ENCODE measurements at regions not wholly inside any gene's neighbourhood (a gene's known extent, or its start where the extent isn't known, plus 50 kb on each side); places are given as distances from the start of the nearest gene placed in this dataset.

GRCh38 chr5:93107141-93107540, 473.9 kb downstream of the NR2F1-AS1 start:
- no peak for DNase-seq (ENCODE audit: low read depth)

DNA sequence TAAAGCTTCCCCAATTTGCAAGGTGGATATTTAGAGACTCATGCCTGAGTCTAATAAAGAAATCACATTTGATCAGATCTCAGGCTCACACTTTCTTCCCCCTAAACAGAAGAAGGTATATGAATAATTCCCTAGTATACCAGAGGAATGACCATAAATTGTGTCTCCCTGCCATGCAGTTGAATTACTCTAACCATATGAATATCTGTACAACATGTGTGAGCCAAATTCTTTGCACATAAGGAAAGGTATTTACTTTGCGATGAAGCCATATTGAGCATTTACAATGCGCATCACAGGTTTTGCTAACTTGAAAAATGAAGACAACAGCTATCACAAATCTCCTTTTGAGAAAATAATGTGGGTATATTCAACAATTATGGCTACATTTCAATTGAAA, 479.4 kb downstream of the NR2F1-AS1 start:
- no peak for DNase-seq (ENCODE audit: low read depth)

DNA sequence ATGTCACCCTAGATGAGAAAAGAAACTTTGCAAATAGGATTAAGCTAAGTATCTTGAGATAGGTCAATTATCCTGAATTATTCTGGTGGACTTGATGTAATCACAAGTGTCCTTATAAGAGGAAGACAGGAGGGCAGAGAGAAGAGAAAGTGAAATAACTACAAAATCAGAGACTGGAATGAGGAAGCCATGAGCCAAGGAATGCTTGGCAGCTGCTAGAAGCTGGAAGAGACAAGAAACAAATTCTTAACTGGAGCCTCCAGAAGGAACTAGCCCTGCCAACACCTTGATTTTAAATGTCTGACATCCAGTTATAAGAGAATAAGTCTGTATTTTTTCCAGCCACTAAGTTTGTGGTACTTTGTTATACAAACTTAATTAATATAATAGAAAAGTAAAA, 480.0 kb downstream of the NR2F1-AS1 start:
- peak; percentile 6 for DNase-seq (ENCODE audit: low read depth)

DNA sequence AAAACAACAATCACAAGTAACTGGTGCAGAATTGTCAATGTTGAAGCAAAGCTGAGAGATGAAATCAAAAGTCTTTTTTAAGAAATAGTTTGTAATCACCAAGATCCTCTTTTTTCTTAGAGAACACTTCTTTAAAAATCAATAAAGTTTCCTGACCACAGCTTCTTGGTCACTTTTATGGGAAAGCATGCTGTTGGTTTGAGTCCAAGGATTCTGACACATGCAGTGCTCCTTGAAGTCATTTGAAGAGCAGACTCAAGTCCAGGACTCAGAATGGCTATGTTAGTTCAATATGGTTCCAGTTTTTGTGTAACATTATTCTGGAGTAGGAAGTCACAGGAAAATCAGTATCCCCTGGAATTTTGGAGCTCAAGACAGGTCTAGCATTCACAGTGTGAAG, 480.6 kb downstream of the NR2F1-AS1 start:
- peak; percentile 19 for DNase-seq (ENCODE audit: low read depth)

- no peak for DNase-seq (ENCODE audit: low read depth)
These were observed 481.1 kb downstream of the NR2F1-AS1 start for GRCh38 chr5:93099902-93100347.

DNA sequence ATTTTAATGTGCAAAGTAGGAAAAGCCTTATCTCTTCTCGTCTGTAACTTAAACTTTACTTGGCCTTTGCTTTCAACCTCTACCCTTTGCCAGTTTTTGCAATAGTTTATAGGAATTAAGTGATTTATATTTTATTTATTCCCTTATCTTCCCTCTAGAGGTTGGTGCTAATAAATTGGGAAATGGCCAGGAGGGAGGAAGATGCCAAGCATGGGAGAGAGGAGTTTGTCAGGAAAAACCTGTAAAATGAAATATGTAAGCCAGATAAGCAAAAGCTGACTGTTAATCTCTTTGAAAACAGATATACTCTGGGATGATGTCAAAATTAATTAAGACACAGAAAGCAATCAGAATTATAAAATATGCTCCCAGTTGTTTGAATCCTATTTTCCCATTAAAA, 484.5 kb downstream of the NR2F1-AS1 start:
- no peak for DNase-seq (ENCODE audit: low read depth)

GRCh38 chr5:93092349-93093105, 488.5 kb downstream of the NR2F1-AS1 start:
- peak; percentile 58 for DNase-seq (ENCODE audit: low read depth)

DNA sequence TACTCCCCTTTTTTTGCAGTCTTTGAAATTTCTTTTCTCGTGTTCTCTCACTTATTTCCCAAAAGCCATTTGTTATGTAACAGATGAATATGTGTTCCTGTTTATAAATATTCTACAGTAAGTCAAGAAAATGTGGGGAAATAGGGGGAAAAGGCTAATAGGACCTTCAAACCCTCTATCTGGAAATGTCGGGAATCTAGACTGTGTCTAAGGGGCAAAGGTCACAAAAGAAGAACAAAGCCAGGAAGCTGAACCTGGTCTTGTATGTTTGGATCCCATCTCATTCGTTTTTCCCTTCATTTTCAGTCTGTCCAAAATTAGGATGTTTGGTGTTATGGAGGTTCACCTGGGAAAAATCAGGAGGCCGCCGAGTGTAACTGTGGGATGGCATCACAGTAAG, 490.3 kb downstream of the NR2F1-AS1 start:
- no peak for DNase-seq (ENCODE audit: low read depth)

- no peak for DNase-seq (ENCODE audit: low read depth)
These were observed 492.2 kb downstream of the NR2F1-AS1 start for GRCh38 chr5:93088592-93089389.

DNA sequence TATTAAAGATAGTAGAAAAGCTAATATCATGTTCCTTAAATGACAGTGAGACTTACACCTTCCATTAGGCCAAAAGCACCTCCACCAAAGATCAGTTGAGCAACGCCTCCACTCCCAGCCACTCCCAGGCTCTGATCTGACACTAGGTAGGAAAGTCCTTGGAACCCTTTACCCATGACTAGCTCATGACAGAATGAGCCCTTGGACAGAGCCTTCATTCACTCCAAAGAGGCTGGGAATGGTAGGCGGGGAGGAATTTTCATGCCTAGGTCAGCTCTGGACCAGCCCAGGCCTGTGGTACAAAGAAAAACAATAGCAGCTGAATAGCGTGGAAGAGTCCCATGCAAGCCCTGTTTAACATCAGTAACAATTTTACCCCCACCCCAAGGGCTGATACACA, 493.7 kb downstream of the NR2F1-AS1 start:
- no peak for DNase-seq (ENCODE audit: low read depth)

DNA sequence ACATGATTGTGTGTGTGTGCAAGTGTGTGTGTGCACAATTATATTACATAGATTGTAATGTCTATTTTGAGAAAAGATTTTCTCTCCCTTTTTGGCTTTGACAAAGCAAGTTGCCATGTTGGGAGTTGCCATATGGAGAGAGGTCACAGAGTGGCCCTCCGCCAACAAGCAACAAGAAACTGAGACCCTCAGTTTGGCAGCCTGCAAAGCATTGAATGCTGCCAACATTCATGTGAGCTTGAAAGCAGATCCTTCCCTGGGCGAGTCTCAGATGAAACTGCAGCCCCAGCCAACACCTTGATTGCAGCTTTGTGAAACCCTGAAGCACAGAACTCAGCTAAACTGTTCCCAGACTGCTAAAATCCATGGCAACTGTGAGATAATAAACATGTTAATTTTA, 498.0 kb downstream of the NR2F1-AS1 start:
- DNase-seq (ENCODE audit: low read depth): no peak

DNA sequence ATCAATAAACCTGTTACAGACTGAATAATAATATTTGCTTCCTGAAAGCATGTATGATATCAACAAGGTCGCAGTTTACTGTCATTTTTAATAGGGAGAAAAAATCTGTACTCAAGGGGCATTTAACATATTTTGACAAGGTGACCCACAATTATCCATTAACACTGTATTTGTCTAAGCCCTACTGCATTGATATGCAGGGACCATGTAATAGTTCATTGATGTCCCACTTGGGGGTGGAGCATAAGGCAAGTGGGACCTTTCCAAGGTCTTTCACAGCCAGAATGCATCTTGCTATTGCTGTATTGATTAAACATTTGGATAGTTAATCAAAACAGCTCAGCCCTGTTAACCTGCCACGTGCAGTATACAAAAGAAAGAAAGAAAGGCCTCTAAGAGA, 502.0 kb downstream of the NR2F1-AS1 start:
- DNase-seq (ENCODE audit: low read depth): no peak

GRCh38 chr5:93078082-93079038, 502.7 kb downstream of the NR2F1-AS1 start:
- peak; percentile 85 for DNase-seq (ENCODE audit: low read depth)

DNA sequence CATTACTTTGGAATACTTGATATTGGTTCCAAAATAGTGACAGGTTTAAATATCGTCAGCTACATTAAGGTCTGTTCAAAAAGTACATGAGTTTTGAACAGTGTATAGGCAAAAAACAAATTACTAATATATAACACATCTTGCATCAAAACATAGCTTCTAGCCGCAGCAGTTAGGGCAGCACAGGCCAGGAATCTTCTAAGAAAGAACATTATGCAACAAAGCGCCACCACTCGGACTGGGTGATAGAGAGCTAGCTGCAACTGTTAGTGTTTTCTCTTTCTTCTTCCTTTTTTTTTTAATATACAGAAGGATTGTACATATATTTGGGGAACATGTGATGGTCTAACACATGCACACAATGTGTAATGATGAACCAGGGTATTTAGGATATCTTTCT, 504.5 kb downstream of the NR2F1-AS1 start:
- no peak for DNase-seq (ENCODE audit: low read depth)

DNA sequence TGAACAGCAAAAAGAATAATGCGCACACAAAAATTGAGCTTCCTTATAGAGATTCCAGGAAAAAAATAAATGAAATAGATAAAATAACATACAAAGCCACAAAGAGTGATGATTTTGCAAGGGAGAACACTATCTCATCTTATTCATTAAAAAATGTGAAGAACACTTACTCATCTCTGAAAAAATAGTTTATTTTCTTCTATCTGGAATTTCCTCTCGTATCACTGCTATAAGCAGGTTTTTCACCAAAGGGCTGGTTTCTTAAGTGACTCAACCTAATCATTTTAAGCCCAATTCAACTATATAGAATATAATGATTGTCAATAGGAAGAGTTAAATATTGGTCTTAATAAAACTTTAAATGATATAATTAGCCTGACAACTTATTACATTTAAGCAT, 504.9 kb downstream of the NR2F1-AS1 start:
- no peak for DNase-seq (ENCODE audit: low read depth)

GRCh38 chr5:93073547-93073946, 507.5 kb downstream of the NR2F1-AS1 start:
- no peak for DNase-seq (ENCODE audit: low read depth)

DNA sequence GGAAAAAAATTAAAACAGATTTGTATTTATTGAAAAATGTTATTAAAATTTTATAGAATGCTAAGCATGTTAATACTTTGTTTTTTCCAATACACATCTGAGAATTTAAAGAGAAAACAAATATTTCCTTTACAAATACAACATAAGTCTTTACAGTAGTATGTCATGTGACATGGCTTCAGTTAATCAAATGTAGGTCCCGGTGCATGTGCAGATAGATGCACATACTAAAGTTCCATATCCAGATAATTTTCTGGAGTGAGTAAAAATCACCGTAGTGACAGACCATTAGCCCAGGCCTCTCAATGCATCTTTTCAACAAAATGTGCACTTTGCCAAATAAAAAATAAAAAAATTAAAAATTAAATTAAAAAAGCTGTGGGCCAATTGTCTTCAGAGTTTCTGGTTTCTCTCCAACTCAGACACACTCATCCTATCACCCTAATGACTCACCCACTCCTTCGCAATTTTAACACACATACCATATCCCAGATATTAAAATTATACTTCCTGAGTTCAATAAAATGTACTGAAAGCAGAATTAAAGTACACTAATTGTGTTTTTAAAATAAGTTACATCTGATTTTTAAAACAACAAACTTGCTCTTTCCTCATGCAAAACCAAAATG, 508.1 kb downstream of the NR2F1-AS1 start:
- DNase-seq (ENCODE audit: low read depth): peak; percentile 30

DNA sequence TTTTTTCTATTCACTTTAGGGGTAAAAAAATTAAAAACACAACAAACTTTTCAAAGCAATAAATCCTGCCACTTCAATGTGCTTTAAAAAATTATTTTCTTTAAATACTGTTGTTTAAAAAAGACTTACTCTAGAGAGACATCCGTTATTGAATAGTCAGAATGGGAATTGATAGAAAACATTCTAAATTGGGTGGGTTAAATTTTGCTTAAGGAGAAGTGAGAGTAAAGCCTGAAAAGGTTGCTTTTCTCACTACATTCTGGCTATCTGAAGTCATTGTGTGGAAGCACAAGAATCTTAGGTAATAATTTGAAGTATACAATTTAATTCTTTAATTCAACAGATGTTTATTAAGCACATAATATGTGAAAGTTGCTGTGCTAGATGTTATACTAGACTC, 509.3 kb downstream of the NR2F1-AS1 start:
- no peak for DNase-seq (ENCODE audit: low read depth)

DNA sequence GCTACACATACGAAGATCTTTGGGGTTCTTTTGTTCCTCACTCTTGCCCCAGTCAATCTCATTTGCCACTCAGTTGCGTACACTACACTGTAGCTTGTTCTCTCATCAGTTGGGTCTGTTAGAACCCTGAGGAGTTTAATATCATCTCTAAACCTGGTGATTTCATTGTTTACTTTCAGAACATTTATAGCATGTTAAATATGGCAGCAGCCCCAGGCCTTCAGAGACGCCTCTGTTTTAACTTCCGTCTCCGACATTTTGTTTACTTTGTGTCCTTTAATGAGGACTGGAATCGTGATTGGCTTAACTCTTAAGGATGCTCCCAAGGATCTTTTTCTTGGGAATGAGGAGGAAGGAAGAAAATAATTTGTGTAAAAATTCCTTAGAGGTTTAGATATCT, 510.1 kb downstream of the NR2F1-AS1 start:
- DNase-seq (ENCODE audit: low read depth): no peak

DNA sequence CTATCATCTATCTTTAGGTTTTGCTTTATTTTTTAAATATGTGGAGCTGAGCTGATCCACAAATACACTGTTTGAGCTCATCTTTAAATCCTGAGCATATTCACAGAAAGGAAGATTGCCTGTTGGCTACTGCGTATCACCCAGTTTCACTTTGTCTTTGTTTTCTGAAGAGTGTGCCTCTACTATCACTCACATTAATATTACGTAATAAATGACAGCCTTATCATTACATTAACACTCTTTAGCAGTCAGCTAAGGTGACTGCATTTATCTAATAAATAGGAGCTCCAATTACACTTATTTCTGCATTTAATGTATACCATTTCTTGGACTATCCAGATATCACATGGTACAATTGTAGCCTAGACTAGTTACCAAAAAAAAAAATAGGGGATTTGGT, 511.7 kb downstream of the NR2F1-AS1 start:
- DNase-seq (ENCODE audit: low read depth): no peak

DNA sequence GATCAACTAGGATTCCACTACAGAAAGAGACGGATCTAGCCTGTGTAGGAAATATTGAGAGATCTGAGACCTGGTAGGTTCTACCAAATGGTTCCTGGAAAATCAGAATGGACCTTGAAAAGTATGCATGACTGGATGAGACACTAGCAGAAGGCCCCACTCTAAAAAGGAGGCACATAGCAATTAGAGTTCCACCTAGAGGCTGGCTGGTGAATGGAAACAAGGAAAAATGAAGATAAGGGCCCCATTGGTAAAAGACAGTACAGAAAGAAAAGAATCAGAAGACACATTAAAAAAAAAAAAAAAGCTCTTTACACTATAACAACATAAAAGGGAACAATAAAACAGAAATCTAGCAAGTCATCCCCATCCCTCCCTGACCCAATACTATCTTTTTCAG, 518.5 kb downstream of the NR2F1-AS1 start:
- DNase-seq (ENCODE audit: low read depth): no peak

GRCh38 chr5:93058309-93058708, 522.7 kb downstream of the NR2F1-AS1 start:
- peak; percentile 94 for DNase-seq (ENCODE audit: low read depth)
